A172 (cell line): ENCODE measurements at regions not wholly inside any gene's neighbourhood (a gene's known extent, or its start where the extent isn't known, plus 50 kb on each side); places are given as distances from the start of the nearest gene placed in this dataset.

Source experiments
- DNase-seq: peaks from one replicate; pipeline ENCODE4 v3.0.0-alpha.2; 2015; ENCODE audit warnings: low spot score

DNA sequence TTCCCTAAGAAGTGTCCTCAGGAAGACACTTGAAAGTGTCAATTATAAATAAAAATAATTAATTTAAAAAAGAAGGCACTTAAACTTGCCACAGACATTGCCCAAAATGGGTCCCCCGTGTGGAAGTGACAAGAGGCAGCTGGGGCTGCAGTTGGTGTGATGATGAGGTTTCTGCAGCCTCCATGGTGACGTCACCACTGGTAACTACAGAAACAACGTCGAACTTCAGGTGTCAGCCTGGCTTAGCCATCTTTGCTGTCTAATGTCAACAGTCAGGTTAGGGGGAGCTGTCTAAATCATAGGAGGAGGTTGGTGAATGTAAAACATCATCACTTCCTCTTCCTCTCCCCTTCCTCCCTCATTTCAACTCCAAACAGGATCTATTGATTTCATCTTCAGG, 328.6 kb downstream of the MN1 start:
- DNase-seq = no peak

- DNase-seq = no peak
These were observed 328.0 kb downstream of the MN1 start for GRCh38 chr22:27473533-27473932.

DNA sequence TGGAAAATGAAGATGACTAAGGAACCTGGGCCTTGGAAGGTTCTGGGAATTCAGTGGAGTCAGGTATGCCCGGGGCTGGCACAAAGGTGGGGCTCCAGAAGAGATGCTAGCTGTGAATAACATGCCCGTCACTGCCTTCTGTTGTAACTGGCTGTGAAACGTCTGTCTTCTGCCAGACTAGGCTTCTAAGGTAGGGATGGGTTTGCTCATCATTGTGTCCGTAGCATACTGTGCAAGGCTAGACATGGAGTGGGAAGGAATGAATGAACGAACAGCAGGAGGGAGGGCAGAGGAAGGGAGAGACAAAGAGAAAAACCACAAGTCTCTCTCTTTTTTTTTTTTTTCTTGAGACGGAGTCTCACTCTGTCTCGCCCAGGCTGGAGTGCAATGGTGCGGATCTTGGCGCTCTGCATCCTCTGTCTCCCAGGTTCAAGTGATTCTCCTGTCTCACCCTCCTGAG, 327.4 kb downstream of the MN1 start:
- DNase-seq = peak; percentile 41

DNA sequence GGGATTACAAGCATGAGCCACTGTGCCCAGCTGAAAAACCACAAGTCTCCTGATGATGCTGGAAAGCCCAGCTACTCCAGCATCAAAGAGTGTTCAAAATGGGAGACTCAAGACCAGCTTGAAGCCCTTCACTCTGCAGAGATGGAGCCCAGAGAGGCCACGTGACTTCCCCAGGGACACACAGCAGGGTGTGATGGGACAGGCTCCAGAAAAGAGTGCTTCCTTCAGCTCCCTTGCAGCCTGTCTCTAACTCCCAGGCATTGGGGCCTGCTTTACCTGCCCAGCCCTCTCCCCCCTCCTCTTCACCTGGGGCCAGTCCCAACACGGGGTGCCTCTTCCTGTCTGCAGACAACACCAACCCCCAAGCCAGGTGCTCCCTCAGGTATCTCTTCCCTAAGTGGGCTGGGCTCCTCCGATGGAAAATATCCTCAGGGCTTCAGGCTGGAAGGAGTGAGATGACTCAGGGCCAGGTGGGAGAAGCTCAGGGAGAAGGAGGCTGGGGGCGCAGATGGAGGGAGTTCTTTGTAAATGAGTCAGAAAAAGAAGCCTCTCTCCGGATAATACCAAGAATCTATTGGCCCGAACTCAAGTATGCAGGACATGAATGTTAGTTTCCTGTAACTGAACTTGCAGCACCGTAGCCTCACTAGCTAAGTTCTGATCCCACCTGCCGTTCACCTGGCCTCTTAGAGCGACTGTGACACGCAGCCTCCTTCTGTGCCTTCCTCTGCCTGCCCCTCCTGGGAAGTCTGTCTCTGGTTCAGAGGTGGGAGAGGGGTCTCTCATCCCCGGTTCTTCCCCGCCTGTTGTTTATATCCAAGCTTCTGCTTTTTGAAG, 326.6 kb downstream of the MN1 start:
- peak; percentile 94 for DNase-seq

GRCh38 chr22:27475548-27475897, 326.0 kb downstream of the MN1 start:
- peak; percentile 22 for DNase-seq

GRCh38 chr22:27476318-27476717, 325.2 kb downstream of the MN1 start:
- no peak for DNase-seq

DNA sequence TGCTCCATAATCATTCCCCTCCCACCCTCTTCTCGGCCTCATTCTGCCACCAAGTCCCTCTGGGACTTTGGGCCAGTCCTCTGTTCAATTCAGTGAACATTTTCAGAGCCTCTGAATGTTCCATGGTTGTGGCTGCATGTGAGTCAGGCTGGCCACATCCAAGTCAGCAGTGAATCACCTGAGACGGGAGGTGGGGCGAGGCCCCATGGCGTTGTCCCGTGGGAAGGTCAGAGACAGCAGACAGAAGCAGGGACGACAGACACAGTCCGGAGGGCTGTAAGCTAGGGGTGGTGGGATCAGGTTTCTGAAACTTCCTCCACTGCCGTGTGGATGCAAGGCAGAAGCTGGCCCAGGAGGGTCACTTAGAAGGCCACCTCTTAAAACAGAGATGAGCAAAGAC, 324.8 kb downstream of the MN1 start:
- DNase-seq = peak; percentile 78

GRCh38 chr22:27477171-27477570, 324.4 kb downstream of the MN1 start:
- no peak for DNase-seq

GRCh38 chr22:27480487-27480886, 321.1 kb downstream of the MN1 start:
- DNase-seq = no peak

GRCh38 chr22:27482402-27482801, 319.2 kb downstream of the MN1 start:
- no peak for DNase-seq

GRCh38 chr22:27483095-27483785, 318.3 kb downstream of the MN1 start:
- DNase-seq = no peak

- no peak for DNase-seq
These were observed 315.7 kb downstream of the MN1 start for GRCh38 chr22:27485842-27486241.

GRCh38 chr22:27487600-27488452, 313.7 kb downstream of the MN1 start:
- peak; percentile 21 for DNase-seq

DNA sequence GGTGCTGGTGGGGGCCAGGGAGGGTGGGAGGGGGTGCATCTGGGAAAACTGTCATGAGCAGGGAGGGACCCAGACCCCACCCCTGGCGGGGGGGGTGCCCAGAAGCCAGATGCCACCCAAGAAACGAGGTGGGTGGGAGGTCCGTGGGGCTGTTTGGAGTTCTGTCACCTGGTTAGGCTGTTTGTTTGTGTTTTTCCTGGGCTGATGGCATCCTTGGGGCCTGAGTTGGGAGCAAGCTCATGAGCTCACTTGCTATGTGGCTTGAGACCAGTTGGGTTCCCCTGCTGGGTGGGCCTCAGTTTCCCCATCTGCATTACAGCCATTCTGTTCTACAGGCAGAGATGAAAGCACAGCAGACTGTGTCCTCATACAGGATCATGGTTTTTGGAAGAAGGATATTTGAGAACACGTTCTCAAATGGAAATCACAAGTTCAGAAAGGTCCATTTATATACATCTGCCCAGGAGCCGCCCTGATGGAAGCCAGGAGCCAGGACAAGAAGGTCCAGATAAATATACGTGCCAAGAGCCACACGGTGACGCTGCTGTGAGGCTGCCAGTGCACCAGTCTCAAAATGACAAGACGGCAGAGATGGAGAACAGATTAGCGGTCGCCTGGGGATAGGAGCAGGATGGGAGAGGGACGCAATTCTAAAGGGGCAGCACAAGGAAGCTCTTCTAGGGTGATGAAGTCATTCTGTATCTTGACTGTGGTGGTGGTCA, 312.9 kb downstream of the MN1 start:
- no peak for DNase-seq

- no peak for DNase-seq
These were observed 312.3 kb downstream of the MN1 start for GRCh38 chr22:27489178-27489675.

DNA sequence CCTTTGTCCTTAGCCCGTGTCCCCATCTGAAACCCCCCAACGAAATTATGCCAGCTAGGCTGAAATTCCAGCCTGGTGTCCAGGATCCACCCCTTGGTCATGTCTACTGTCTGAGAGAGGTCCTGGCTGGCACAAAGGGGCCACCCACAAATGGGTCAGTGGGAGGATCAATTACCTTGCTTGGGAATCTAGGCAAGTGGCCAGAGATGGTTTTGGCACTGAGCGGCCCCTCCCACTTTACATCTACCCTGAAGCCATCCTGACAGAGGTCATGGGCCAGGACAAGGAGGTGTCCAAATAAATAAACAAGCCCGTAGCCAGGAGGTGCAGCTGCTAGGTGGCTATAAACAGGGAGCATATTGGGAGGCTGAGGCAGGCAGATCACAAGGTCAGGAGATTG, 311.5 kb downstream of the MN1 start:
- DNase-seq = no peak

GRCh38 chr22:27491888-27492287, 309.7 kb downstream of the MN1 start:
- DNase-seq = no peak

DNA sequence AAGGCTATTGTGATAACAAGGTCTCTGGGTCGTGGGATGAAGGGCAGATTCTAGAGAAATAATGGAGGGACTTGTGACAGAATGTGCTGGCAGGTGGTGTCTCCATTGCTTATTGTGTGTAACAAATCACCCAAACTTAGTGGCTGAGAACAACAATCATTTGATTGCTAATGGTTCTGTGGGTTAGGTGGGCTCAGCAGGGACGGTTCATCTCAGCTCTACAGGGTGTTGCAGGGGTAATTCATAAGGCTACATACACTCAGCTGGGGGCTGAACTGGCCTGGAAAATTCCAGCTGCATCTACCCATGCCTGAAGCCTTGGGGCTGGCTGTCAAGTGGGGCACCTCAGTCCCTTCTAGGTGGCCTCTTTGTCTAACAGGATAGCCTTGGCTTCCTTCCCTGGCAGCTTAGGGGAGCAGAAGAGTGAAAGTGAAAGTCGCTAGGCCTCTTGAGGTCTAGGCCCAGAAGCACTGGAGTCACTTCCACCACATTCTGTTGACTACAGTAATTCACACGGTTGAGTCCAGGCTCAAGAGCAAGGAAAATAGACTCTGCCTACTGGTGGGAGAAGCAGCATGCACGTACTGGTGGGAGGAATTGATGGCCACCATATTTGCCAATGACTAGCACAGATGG, 308.9 kb downstream of the MN1 start:
- no peak for DNase-seq

GRCh38 chr22:27493796-27494195, 307.8 kb downstream of the MN1 start:
- DNase-seq = no peak

DNA sequence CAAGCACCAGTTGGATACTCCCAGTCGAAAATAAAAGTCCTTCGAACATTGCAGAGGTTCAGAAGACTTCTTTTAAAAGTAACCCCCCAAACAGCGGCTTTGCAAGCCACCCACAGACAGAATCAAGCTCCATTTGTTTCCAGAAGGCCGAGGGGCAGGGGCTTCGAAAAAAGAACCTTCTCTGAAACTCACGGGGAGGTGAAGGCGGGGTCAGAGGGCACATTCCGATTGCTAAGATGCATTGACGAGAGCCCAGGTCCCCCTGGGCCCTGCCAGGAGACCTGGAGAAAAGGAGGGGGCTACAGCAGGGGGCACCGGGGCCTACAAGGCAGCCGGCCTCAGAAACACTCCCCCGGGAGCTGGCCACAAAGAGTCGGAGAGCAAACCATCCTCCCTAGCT, 306.8 kb downstream of the MN1 start:
- DNase-seq = no peak

- no peak for DNase-seq
These were observed 306.2 kb downstream of the MN1 start for GRCh38 chr22:27495325-27495724.
